Subcutaneous abdominal adipose tissue (tissue), 5 donors: ENCODE measurements at regions not wholly inside any gene's neighbourhood (a gene's known extent, or its start where the extent isn't known, plus 50 kb on each side); places are given as distances from the start of the nearest gene placed in this dataset.

ENCODE experiments used
- H3K27ac ChIP-seq: one replicate; pipeline ENCODE4 v1.7.0; 2013; ENCODE audit warnings: low read depth, mild to moderate bottlenecking, inconsistent platforms, low read length, moderate library complexity
- H3K27me3 ChIP-seq, 5 donors: one replicate each; pipeline ENCODE4 v1.7.0; 2013; ENCODE audit warnings: low read length in 5 of 5, inconsistent platforms in 1 of 5; ENCODE audit not compliant: control insufficient read depth in 5 of 5, insufficient read depth in 4 of 5
- H3K36me3 ChIP-seq, 5 donors: one replicate each; pipeline ENCODE4 v1.7.0; 2013; ENCODE audit warnings: low read length in 5 of 5; ENCODE audit not compliant: control insufficient read depth in 5 of 5, insufficient read depth in 5 of 5
- H3K4me1 ChIP-seq, 5 donors: one replicate each; pipeline ENCODE4 v1.7.0; 2013; ENCODE audit warnings: low read length in 5 of 5, mild to moderate bottlenecking in 3 of 5, moderate library complexity in 1 of 5; ENCODE audit not compliant: control insufficient read depth in 5 of 5, insufficient read depth in 5 of 5
- H3K4me3 ChIP-seq, 5 donors: one replicate each; pipeline ENCODE4 v1.7.0; 2013; ENCODE audit warnings: low read length in 5 of 5, low read depth in 1 of 5
- H3K9ac ChIP-seq, 5 donors: one replicate each; pipeline ENCODE4 v1.7.0; 2013; ENCODE audit warnings: low read length in 5 of 5, mild to moderate bottlenecking in 4 of 5, moderate library complexity in 3 of 5
- H3K9me3 ChIP-seq, 5 donors: one replicate each; pipeline ENCODE4 v1.7.0; 2013; ENCODE audit warnings: low read length in 5 of 5; ENCODE audit not compliant: control insufficient read depth in 5 of 5
- donor health status: healthy.
- donor health status: healthy.
- donor health status: healthy.
- donor health status: healthy.
- donor health status: healthy.

GRCh38 chr2:4475618-4476017, 772.2 kb downstream of the DCDC2C start:
- Histone ChIP-seq H3K27ac (no peak overlapping the region), H3K4me1 (no peaks in the 10 kb centered on the region), H3K36me3 (no peaks in the 10 kb centered on the region), H3K9ac (no peak overlapping the region), H3K27me3 (no peaks in the 10 kb centered on the region), H3K4me3 (no peak overlapping the region), H3K9me3 (no peaks in the 10 kb centered on the region)

GRCh38 chr2:4483050-4483449, 779.7 kb downstream of the DCDC2C start:
- no peaks in the 10 kb centered on the region for H3K27me3 ChIP-seq
- H3K9me3 ChIP-seq, result peaks cover 0 to 12% (median 4%) of the 10 kb centered on the region in 5 donors
- H3K4me3 ChIP-seq, result no peak overlapping the region
- H3K4me1 ChIP-seq, result no peaks in the 10 kb centered on the region
- no peak overlapping the region for H3K9ac ChIP-seq
- no peak overlapping the region for H3K27ac ChIP-seq
- no peaks in the 10 kb centered on the region for H3K36me3 ChIP-seq

- Histone ChIP-seq H3K27ac (no peak overlapping the region), H3K4me3 (no peak overlapping the region), H3K9me3 (peaks cover 0 to 12% (median 4%) of the 10 kb centered on the region in 5 donors), H3K27me3 (no peaks in the 10 kb centered on the region), H3K9ac (no peak overlapping the region), H3K4me1 (no peaks in the 10 kb centered on the region), H3K36me3 (no peaks in the 10 kb centered on the region)
Measured at GRCh38 chr2:4486971-4487370, 783.6 kb downstream of the DCDC2C start.

- Histone ChIP-seq H3K4me3 (no peak overlapping the region), H3K36me3 (no peaks in the 10 kb centered on the region), H3K9ac (no peak overlapping the region)
Measured at GRCh38 chr2:4499316-4500030, 796.1 kb downstream of the DCDC2C start.

GRCh38 chr2:4501525-4501924, 798.1 kb downstream of the DCDC2C start:
- no peaks in the 10 kb centered on the region for H3K27me3 ChIP-seq
- H3K27ac ChIP-seq, result no peak overlapping the region
- H3K9me3 ChIP-seq, result no peaks in the 10 kb centered on the region
- H3K4me3 ChIP-seq, result no peak overlapping the region
- H3K36me3 ChIP-seq, result no peaks in the 10 kb centered on the region
- no peaks in the 10 kb centered on the region for H3K4me1 ChIP-seq
- no peak overlapping the region for H3K9ac ChIP-seq

More at GRCh38 chr2:4499316-4500030, 796.1 kb downstream of the DCDC2C start:
- Histone ChIP-seq H3K27me3 (no peaks in the 10 kb centered on the region), H3K9me3 (no peaks in the 10 kb centered on the region), H3K4me1 (no peaks in the 10 kb centered on the region), H3K27ac (no peak overlapping the region)

GRCh38 chr2:4502230-4502843, 799.0 kb downstream of the DCDC2C start:
- no peaks in the 10 kb centered on the region for H3K36me3 ChIP-seq
- no peak overlapping the region for H3K27ac ChIP-seq
- H3K4me3 ChIP-seq, result no peak overlapping the region
- no peaks in the 10 kb centered on the region for H3K4me1 ChIP-seq
- no peak overlapping the region for H3K9ac ChIP-seq
- H3K27me3 ChIP-seq, result no peaks in the 10 kb centered on the region
- H3K9me3 ChIP-seq, result no peaks in the 10 kb centered on the region

GRCh38 chr2:4507661-4508060, 804.3 kb downstream of the DCDC2C start:
- H3K4me3 ChIP-seq, result no peak overlapping the region
- H3K4me1 ChIP-seq, result no peaks in the 10 kb centered on the region
- no peaks in the 10 kb centered on the region for H3K27me3 ChIP-seq
- no peaks in the 10 kb centered on the region for H3K36me3 ChIP-seq
- peaks cover 0 to 7% (median 0%) of the 10 kb centered on the region in 5 donors for H3K9me3 ChIP-seq
- no peak overlapping the region for H3K9ac ChIP-seq
- H3K27ac ChIP-seq, result no peak overlapping the region

GRCh38 chr2:4515871-4516761, 812.7 kb downstream of the DCDC2C start:
- no peaks in the 10 kb centered on the region for H3K36me3 ChIP-seq
- no peak overlapping the region for H3K4me3 ChIP-seq
- H3K9me3 ChIP-seq, result no peaks in the 10 kb centered on the region
- H3K4me1 ChIP-seq, result no peaks in the 10 kb centered on the region
- H3K27me3 ChIP-seq, result no peaks in the 10 kb centered on the region
- no peak overlapping the region for H3K27ac ChIP-seq
- H3K9ac ChIP-seq, result no peak overlapping the region

GRCh38 chr2:4518596-4518995, 815.2 kb downstream of the DCDC2C start:
- H3K9me3 ChIP-seq, result no peaks in the 10 kb centered on the region
- no peaks in the 10 kb centered on the region for H3K27me3 ChIP-seq
- H3K4me1 ChIP-seq, result no peaks in the 10 kb centered on the region
- no peaks in the 10 kb centered on the region for H3K36me3 ChIP-seq
- H3K9ac ChIP-seq, result no peak overlapping the region
- no peak overlapping the region for H3K27ac ChIP-seq
- H3K4me3 ChIP-seq, result no peak overlapping the region
